RKO (cell line): ENCODE measurements at regions not wholly inside any gene's neighbourhood (a gene's known extent, or its start where the extent isn't known, plus 50 kb on each side); places are given as distances from the start of the nearest gene placed in this dataset.
"Not testable (repeated sequence)": the region's sequence is repeated elsewhere in the genome, so short reads cannot be mapped to it uniquely, and the experiment has no call there.

Experiments
- DNase-seq: peaks from one replicate; pipeline ENCODE4 v3.0.0-alpha.2; 2016; ENCODE audit warnings: low spot score

DNA sequence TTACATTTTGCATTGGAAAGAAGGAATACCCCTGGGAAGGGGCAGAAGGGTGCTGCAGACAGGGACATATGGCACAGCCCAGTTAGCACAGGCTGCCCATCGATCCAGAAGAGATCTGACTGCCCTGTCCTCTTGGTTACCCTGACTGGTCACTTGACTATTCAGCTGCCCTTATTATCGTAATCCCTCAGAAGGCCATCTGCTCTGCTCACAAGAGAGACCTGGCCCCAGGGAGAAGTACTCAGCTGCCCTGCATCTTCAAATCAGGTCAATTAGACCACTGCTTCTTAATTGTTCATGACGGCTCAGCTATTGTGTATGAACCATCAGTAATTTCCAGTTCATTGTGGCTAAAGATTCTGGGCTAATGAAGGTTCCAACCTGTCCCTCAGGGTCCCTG is 345.0 kb downstream of the TLE1 start:
- DNase-seq = no peak

DNA sequence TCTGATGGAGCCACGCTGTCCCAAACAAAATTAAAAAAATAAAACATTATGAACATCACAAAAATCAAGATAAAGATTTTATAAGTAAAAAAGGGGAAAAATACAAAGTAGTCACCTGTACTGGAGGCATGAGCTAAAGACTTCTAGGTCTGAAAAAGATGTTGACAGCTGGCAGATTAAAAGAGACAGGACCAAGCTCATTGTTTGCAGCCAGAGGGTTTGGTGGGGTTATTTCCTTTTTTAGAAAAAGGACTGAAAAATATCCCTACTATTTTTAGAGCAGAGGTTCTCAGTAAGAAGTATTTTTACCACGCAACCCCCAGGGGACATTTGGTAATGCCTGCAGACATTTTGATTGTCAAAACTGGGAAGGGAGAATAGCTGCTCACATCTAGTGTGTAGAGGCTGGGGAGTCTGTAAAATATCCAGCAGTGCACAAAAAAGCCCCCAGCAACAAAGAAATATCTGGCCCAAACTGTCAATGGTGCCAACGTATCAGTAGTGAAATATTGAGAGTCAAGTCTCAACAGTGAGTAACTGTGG is 353.4 kb downstream of the TLE1 start:
- DNase-seq = no peak

DNA sequence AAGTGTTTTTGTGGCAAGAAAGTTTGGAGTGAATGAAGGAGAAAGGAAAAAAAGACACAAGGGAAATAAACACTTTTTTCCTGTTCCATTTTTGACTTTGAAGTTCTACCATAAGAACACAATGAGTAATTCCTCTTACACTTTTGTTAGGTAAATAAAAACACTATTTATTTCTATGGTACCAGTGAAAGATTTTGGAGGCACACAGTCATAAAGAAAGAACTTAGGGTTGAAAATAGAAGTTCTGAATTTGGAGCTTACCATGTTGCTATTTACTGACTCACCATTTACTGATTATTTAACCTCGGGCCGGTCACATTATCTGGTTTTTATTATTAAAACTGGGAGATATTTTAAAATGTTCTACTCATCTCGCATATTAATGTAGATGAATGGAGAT is 367.8 kb downstream of the TLE1 start:
- DNase-seq = no peak

DNA sequence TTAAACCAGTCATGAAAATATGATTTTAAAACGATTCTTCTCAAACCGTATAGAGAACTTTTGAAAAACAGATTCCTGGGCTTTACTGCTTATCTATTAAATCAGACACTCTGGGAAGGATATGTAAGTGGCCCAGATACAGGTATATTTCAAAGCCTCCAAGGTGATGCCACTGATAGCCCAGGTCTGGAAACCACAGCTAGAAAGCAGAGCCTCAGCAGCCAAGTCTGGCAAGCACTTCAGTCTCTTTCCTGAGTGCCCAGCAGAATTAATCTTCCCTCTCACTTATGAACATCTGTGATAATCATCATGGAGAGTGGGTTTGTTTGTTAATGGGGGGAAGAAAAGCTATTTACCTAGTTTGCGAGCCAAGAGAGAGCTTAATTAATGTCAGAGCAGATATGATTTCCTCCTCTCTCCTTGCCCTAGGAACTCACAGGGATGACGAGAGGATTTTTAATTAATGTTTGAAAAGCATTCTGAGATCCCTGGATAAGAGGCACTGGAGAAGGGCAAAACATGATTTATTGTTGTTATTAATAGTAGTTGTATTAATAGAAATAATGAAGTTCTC is 368.4 kb downstream of the TLE1 start:
- DNase-seq = no peak

DNA sequence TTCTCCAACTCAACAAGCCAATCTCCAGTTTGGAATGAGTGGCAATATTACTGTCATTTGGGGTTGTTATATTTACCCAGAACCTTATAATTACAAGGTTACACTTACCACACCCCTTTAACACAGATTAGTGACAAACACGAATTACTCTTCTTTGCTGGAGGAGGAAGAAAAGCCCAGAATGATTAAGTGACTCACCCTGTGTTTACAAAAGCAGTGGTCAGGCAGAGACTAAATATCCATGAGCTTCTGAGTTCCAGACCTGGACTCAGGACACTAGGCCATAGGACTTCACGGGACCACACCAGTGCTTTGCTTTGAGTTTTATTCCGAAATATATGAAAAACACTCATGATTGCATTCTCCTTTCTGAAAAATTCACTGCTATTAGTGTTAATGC is 370.8 kb downstream of the TLE1 start:
- no peak for DNase-seq

DNA sequence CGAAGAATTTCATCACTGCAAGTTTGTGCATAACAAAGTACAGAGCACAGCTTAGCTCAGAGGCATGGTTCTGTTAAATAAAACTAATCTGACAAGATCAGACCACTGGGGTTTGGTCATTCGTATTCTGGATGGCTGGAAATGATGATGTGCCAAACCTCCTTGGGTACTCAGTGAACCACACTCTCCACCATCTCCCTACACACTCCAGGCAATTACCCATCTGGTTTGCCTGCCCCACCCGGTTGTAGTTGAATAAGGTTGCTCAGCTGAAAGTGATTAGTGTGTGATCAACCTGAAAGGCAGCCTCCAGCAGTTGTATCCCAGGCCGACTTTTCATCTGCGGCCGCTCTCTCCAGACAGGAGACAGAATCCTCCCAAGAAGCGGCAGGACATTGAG is 371.4 kb downstream of the TLE1 start:
- no peak for DNase-seq

DNA sequence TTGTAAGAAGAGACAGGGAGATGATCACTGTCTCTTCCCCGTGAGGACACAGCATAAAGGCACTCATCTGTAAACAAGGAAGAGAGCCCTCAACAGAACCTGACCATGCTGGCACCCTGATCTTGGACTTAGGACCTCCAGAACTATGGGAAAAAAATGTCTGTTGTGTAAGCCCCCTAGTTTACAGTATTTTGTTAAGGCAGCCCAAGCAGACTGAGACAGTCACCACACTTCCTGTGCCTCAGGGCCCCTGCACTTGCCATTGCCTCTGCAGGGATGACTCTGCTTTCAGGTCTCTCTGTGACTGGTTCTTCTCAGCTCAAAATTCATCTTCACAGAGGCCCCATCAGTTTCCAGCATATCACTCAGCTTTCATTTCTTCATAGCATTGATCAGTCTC is 372.1 kb downstream of the TLE1 start:
- no peak for DNase-seq

DNA sequence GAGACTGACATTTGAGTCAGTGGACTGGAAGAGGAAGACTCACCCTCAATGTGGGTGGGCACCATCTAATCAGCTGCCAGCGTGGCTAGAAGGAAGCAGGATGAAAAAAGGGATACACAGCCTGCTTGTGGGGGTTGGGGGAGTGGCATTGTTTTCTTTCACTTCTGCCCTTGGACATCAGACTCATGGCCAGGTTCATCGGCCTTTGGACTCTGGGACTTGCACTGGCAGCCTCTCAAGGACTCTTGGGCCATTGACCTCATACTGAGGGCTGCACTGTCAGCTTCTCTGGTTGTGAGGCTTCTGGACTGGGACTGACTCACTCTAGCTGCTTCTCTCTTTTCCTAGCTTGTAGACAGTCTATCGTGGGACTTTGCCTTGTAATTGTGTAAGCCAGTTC is 374.9 kb downstream of the TLE1 start:
- DNase-seq = no peak

DNA sequence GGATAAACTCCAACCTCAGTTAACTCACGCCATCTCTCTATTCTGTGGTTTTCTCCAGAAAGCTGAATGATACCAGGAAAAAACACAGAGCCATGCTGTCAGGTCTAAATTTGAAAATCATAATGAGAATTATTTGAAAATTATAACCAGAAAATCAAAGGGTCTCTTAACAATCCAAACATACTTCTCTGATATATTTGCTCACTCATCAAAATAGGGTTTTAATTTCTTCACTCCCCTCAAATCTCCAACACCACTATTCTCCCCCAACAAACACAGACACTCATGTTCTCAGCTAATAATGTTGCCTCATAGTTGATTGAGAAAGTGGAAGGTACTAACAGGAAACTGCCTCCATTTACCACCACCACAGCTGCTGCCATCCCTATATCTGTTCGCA is 375.5 kb downstream of the TLE1 start:
- DNase-seq = no peak

DNA sequence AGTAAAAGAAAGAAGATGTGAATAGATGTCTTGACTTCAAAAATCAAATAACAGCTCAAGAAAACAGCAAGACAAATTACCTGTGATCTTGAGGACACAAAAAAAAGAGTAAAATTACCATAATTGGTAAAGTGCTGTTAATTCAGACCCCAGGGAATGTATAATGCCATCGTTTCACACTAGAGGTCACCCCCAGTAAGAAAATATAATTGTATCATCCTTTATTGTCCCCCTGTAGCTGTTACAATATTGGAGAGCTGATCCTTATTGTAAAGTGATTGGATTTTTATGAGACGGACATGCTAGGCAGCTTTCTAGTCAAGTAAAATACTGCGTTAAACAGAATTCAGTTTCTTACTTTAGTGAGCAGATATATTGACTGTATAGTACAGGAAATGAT is 377.0 kb downstream of the TLE1 start:
- DNase-seq = no peak

DNA sequence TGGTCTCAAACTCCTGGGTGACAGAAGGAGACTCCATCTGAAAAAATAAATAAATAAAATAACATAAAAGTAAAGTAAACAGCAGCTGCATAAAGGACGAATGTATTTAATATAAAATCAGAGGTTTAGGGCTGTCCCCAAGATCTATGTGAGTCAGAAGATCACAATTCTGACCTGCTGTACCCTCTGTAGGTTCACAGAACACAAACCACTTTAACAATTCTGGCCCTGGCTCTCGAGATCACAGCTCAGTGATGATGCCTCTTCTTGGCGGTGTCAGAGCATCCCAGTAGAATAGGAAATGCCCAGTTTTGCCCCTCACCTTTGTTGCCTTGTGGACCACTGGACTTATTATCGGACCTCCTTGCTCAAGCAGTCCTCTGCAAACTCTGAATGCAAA is 380.9 kb downstream of the TLE1 start:
- DNase-seq = no peak

DNA sequence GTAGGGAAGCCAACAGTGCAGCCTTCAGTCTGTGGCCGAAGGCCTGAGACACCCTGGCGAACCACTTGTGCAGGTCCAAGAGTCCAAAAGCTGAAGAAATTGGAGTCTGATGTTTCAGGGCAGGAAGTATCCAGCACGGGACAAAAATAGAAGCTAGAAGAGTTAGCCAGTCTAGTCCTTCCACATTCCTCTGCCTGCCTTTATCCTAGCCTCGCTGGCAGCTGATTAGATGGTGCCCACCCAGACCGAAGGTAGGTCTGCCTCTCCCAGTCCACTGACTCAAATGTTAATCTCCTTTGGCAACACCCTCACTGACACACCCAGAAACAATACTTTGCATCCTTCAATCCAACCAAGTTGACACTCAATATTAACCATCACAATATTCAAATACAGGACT is 381.6 kb downstream of the TLE1 start:
- DNase-seq = not testable (repeated sequence)

DNA sequence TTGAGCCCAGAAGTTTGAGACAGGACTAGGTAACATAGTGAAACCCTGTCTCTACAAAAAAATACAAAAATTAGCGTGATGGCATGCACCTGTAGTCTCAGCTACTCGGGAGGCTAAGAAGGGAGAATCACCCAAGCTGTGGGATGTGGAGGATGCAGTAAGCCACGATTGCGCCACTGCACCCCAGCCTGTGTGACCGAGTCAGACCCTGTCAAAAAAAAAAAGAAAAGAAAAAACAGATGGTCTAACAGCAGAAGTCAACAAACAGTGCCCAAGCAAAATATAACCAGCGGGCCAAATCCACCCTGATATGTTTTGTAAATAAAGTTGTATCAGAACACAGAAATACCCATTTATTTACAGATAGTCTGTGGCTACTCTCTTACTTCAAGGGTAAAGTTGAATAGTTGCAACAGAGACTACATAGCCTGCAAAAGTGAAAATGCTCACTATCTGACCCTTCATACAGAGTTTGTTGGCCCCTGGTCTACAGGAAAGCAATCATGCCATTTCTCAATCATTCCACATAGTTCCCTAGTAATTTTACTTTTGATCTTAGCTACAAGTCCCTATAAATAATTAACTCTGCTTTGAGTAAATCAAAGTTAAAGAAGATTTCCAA is 383.7 kb downstream of the TLE1 start:
- no peak for DNase-seq

DNA sequence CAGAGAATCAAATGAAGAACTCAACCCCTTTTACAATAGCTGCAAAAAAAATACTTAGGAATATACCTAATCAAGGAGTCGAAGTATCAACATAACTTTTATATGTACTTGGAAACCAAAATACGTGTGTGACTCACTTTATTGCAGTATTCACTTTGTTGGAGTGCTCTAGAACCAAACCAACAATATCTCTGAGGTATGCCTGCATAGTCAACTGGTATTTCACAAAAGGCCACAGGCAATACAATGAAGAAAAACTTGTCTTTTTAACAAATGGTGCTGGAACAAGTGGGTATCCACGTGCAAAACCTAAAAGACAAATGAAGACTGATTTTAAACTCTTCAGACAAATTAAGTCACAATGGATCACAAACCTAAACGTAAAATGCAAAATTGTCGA is 385.7 kb downstream of the TLE1 start:
- no peak for DNase-seq

DNA sequence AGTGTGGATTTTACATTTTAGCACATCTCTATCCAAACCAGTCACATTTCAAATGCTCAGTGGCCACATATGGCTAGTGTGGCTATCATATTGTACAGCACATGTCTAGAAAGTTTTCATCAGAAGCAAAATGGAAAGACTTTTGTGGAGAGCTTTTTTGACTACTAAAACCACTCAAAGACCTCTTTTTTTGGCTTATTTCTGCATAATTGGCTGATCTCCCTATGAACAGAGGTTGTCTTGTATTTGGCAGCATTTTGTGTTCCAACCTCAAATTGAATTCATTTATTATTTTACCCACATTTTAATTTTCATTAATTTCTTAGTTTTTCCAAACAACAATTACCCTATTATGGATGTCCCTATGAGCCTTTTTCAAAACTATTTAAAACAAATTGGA is 395.7 kb downstream of the TLE1 start:
- no peak for DNase-seq

DNA sequence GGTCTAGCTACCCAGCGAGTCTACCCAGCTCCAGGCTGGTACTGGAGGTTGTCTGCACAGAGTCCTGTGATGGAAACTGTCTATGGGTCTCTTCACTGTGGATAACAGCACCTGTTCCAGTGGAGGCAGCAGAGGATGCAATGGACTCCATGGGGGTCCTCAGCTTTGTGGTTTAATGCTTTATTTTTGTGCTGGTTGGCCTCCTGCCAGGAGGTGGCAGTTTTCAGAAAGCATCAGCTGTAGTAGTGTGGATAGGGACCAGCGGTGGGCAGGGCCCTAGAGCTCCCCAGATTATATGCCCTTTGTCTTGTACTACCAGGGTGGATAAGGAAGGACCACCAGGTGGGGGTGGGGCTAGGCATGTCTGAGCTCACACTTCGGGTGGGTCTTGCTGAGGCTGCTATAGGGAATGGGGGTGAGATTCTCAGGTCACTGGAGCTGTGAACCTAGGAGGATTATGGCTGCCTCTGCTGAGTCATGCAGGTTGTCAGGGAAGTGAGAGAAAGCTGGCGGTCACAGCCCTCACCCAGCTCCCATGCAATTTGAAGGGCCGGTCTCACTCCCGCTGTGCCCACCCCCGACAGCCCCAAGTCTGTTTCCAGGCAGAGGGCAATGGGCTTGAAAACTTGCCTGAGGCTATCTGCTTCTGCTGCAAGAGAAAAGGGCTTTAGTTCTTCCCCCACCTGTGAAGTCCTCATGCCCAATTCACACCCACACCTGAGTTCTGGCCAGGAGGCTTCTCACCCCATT is 397.1 kb downstream of the TLE1 start:
- no peak for DNase-seq

DNA sequence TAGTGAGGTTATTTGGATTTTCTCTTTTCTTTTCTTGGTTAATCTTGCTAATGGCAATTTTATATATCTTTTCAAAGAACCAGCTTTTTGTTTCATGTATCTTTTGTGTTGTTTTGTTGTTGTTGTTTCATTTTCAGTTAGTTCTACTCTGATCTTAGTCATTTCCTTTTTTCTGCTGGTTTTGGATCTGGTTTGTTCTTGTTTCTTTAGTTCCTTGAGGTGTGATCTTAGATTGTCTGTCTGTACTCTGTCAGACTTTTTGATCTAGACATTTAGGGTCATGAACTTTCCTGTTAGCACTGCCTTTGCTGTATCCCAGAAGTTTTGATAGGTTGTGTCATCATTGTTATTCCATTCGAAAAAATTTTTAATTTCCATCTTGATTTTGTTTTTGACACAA is 399.7 kb downstream of the TLE1 start:
- DNase-seq = no peak

DNA sequence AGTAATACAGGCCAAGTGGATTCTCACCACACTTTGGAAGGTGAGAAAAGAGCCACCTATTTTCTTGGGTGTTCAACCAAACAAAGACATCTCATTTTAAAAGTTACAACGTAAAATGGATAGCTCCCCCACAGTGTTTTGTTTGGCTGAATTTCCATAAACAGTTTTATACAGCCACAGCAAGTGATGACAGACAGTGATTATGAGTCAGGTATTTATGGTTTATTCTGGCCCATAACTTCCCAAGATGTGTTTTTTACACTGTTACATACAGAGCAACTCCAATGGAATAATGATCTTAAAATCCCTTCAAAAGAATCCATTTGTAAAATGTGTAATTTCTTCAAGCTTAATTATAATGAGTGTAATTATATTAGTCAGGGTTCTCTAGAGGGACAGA is 421.3 kb downstream of the TLE1 start:
- no peak for DNase-seq

DNA sequence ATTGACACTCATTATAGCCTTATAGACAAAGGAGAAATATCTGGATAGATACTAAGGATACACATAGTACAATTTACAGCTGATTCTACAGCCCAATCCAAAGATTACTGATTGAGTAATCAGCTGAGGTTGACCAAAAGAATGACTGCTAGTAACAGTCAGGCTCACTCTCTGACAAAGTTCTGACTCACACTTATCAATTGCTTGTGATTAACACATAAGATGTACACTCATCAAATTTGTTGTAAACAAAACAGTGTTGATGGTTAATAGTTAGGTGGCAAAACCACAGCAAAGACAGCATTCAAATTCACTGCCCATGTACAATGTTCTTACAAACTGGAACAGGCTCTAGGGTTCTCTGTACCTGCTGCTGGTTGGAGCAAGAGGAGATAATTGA is 422.7 kb downstream of the TLE1 start:
- DNase-seq = peak; percentile 51

DNA sequence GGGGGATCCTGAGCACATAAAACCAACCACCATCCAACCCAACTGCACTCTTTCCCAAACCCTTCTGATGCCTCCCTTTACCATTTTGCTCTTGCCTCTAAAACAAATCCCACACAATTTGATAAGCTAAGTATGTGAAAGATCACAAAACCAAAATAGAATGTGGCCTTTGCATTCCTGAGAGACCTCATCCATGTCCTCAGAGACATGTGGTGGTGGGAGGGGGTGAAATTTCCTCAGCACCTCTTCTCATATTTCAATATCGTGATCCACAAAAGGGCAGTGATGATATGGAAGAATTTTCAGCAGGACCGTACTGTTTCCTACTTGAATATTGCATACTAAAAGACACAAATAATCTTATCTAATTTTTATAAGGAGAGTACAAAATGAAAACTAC is 423.3 kb downstream of the TLE1 start:
- no peak for DNase-seq

DNA sequence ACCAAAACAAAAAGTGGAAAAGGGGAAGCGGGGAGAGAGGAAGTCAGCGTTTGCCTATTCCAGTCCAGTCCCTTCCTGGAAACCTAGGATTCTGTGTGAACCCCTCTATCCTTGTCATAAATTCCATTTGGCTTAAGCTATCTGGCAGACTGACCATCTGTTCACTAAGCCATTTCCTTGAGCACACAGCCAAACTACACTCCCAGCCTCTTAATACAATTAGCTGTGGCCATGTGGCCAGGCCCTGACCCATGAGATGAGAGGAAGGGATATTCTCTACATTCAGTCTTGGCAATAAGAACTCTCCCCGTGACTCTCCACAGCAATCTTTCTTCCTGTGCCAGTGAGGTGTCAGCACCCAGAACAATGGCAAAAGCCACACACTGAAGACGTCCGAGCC is 424.8 kb downstream of the TLE1 start:
- no peak for DNase-seq

DNA sequence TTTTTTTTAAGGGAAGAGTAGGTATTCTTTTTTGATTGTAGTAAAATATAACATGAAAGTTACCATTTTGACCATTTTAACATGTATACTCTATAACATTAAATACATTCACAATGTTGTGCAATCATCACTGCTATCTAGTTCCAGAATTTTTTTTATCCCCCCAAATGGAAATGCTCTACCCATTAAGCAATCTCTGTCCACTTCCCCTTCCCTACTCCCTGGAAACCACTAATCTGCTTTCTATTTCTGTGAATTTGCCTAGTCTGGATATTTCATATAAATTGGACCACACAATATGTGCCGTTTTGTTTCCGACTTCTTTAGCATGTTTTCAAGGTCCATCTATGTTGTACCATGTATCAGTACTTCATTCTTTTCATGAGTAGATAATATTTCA is 429.5 kb downstream of the TLE1 start:
- DNase-seq = no peak

DNA sequence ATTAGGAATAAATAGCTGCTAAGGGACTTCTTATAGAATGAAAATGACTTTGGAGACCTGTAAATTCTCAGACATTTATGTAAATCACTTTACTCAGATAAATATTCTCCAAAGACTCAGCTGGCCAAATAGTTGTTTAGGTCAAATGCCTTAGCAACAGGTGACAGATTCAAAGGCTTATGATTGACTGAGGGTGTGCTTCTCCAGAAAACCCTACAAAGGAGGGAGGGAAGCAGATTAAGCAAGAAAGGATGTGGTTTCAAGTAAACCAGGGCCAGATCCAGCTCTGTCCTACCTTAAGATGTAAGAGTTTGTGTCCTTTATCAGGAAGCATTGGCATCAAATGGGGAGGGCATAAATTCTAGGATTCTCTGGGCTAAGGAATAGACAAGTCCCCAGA is 433.0 kb downstream of the TLE1 start:
- DNase-seq = no peak

DNA sequence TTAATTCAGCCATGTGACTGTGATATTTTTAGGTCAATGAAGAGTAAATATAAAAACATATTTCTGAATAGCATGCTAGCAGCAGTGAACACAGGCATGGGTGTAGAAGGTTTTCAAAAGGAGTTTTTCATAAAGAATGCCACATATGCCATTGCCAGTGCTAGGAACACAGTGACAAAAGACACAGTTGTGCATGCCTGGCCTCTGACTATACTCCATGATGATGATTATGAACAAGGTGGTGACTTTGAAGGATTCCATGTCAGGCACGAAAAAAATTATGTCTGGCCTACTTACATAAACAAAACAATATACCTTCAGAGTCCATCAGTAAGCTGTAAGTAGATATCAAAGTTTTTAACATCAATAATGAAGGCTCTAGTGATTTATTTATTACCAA is 438.7 kb downstream of the TLE1 start:
- DNase-seq = no peak
